K562 (cell line): ENCODE measurements at regions not wholly inside any gene's neighbourhood (a gene's known extent, or its start where the extent isn't known, plus 50 kb on each side); places are given as distances from the start of the nearest gene placed in this dataset.

ENCODE experiments used
- ATAC-seq: fragments of 200-7000 bp; cut with Tn5 transposase; 3 replicates; pipeline ENCODE4 v1.9.1; 2020; ENCODE audit warnings: moderate library complexity
- BruUV-seq: library from RNA; stranded (reverse); fragments of 400-500 nt; replicated peaks from 2 replicates; lab custom pipeline; 2021; lab: Mats Ljungman, UMichigan
- CTCF ChIA-PET: fragments of 300-600 bp; formaldehyde crosslinking; extraction: SDS; loops from one replicate; lab custom pipeline; 2021; ENCODE audit warnings: low intra/inter-chr PET ratio; lab: Yijun Ruan, JAX
- POLR2A ChIA-PET: fragments of 300-600, 350-650 bp; sonication (Branson Sonifier 250); formaldehyde crosslinking; extraction: SDS; loops from one replicate; lab custom pipeline; 2021; ENCODE audit warnings: antibody characterized with exemption, inconsistent platforms; lab: Yijun Ruan, JAX
- DNase-seq, 4 experiments: peaks; one replicate each; pipeline versions ENCODE4 v3.0.0 to v3.0.0-alpha.2; 2011 to 2018; ENCODE audit warnings: low spot score in 3 of 4, mixed read lengths in 3 of 4; ENCODE audit errors: extremely low read depth in 1 of 4
- FAIRE-seq: peaks from 2 replicates; lab custom pipeline; 2011; peaks lifted over from hg19 to GRCh38; lab: Jason Lieb, UNC
- H2AFZ ChIP-seq: 2 replicates; pipeline ENCODE4 v1.6.0; 2011; ENCODE audit warnings: low read depth, low read length, control low read depth, inconsistent platforms
- H3K27ac ChIP-seq: fragments of 200-600 bp; 3 replicates; pipeline ENCODE4 v1.8.0; 2011; ENCODE audit warnings: low read depth, mild to moderate bottlenecking, control low read depth, inconsistent platforms, low read length, moderate library complexity, mixed read lengths; ENCODE audit errors: extremely low read depth
- H3K27me3 ChIP-seq, 2 experiments: fragments of 300-600 bp in 1 of 2; 2 replicates in 1 of 2; 3 replicates in 1 of 2; pipeline versions ENCODE4 v1.6.0 to v1.8.0; 2011; ENCODE audit warnings: inconsistent platforms in 2 of 2, low read length in 2 of 2, mild to moderate bottlenecking in 1 of 2, mixed read lengths in 1 of 2, moderate library complexity in 1 of 2; ENCODE audit not compliant: control insufficient read depth in 2 of 2, insufficient read depth in 2 of 2
- H3K36me3 ChIP-seq: fragments of 300-600 bp; 3 replicates; pipeline ENCODE4 v1.8.0; 2011; ENCODE audit warnings: mild to moderate bottlenecking, low read length, inconsistent platforms; ENCODE audit not compliant: control insufficient read depth, insufficient read depth
- H3K4me1 ChIP-seq, 2 experiments: fragments of 200-600 bp in 1 of 2; replicated peaks in 1 of 2; 2 replicates in 1 of 2; 3 replicates in 1 of 2; pipeline versions ENCODE4 v1.5.1 to v1.8.0; 2011; ENCODE audit warnings: inconsistent platforms in 2 of 2, low read length in 2 of 2, mild to moderate bottlenecking in 1 of 2, mixed read lengths in 1 of 2, moderate library complexity in 1 of 2; ENCODE audit not compliant: control insufficient read depth in 2 of 2, insufficient read depth in 2 of 2
- H3K4me2 ChIP-seq: 2 replicates; pipeline ENCODE4 v1.6.1; 2011; ENCODE audit warnings: low read length, control low read depth, inconsistent platforms, mixed read lengths; ENCODE audit not compliant: insufficient read depth
- H3K4me3 ChIP-seq: fragments of 200-600 bp; sonication (generic), shearing (Covaris generic); 2 replicates; pipeline ENCODE4 v1.5.1; 2016; ENCODE audit warnings: control low read depth, inconsistent platforms
- H3K79me2 ChIP-seq: fragments of 200-600 bp; 3 replicates; pipeline ENCODE4 v1.8.0; 2011; ENCODE audit warnings: low read length, inconsistent platforms; ENCODE audit not compliant: control insufficient read depth, insufficient read depth
- H3K9ac ChIP-seq, 2 experiments: 2 replicates each; pipeline versions ENCODE4 v1.6.0 to v1.6.1; 2011; ENCODE audit warnings: low read depth in 2 of 2, low read length in 2 of 2, control low read depth in 1 of 2, inconsistent platforms in 1 of 2, mild to moderate bottlenecking in 1 of 2, mixed read lengths in 1 of 2; ENCODE audit not compliant: insufficient read depth in 1 of 2
- H3K9me1 ChIP-seq: one replicate; pipeline ENCODE4 v1.6.0; 2011; ENCODE audit warnings: inconsistent platforms, mild to moderate bottlenecking, low read length, moderate library complexity; ENCODE audit not compliant: control insufficient read depth, insufficient read depth
- H3K9me3 ChIP-seq: replicated peaks from 2 replicates; pipeline ENCODE4 v1.5.1; 2011; ENCODE audit warnings: low read depth, low read length, inconsistent platforms; ENCODE audit not compliant: control insufficient read depth, insufficient read depth
- H4K20me1 ChIP-seq: replicated peaks from 2 replicates; pipeline ENCODE4 v1.6.1; 2011; ENCODE audit warnings: low read length, inconsistent platforms, mixed read lengths; ENCODE audit not compliant: control insufficient read depth, insufficient read depth
- CBX5 ChIP-seq: IDR thresholded peaks from 2 replicates; pipeline ENCODE4 v1.6.1; 2014; ENCODE audit warnings: low read depth, borderline replicate concordance
- CHD1 ChIP-seq: fragments of 200-600 bp; sonication (generic); IDR thresholded peaks from one replicate; pipeline ENCODE4 v1.6.1; 2012; ENCODE audit warnings: mild to moderate bottlenecking, moderate library complexity, low read length, inconsistent platforms
- CXXC5 ChIP-seq: fragments of 250-450 bp; sonication (Bioruptor Pico); IDR thresholded peaks from 2 replicates; pipeline ENCODE4 v1.8.0; 2022; ENCODE audit warnings: inconsistent platforms, mild to moderate bottlenecking, moderate library complexity
- FOXK2 ChIP-seq, 2 experiments: fragments of 450-650 bp; IDR thresholded peaks in 1 of 2; conservative IDR thresholded peaks in 1 of 2; 2 replicates each; pipeline ENCODE4 v1.6.1; 2016; ENCODE audit warnings: low read depth in 2 of 2, mild to moderate bottlenecking in 1 of 2
- HDAC6 ChIP-seq: IDR thresholded peaks from 2 replicates; pipeline ENCODE4 v1.6.1; 2012; ENCODE audit warnings: low read depth, mild to moderate bottlenecking, control low read depth, inconsistent platforms, low read length, moderate library complexity
- MYBL2 ChIP-seq, 2 experiments: fragments of 450-650 bp in 1 of 2; sonication (generic) in 1 of 2; formaldehyde crosslinking in 1 of 2; IDR thresholded peaks; 2 replicates each; pipeline versions ENCODE4 v1.6.1 to v1.8.1; 2017 to 2022; ENCODE audit warnings: borderline replicate concordance in 1 of 2, inconsistent platforms in 1 of 2, low read depth in 1 of 2, mild to moderate bottlenecking in 1 of 2, missing genetic modification reagents in 1 of 2, moderate library complexity in 1 of 2
- ZNF311 ChIP-seq: fragments of 250-450 bp; sonication (Bioruptor Pico); IDR thresholded peaks from 2 replicates; pipeline ENCODE4 v1.4.0; 2020; ENCODE audit warnings: mild to moderate bottlenecking, moderate library complexity
- WGBS: fragments of 100-300 bp; shearing (Covaris generic); methylation state at CpG from one replicate; pipeline ENCODE4 v1.1.6; 2016; ENCODE audit warnings: low coverage, mixed read lengths; ENCODE audit not compliant: insufficient coverage; ENCODE audit errors: missing lambda C conversion rate; 5-methylcytosine and 5-hydroxymethylcytosine counted together
- in situ Hi-C: fragments of 300-500 bp; cut with MboI; formaldehyde crosslinking; loops from 4 replicates; pipeline ENCODE4 v1.15.0; 2018; ENCODE audit warnings: inconsistent platforms, mixed read lengths
- intact Hi-C: fragments of 100-400 bp; cut with micrococcal nuclease; formaldehyde crosslinking; loops from 2 replicates; pipeline ENCODE4 v1.14.2; 2022
- TF ChIP-seq, protein P1 (sequence below): fragments of 450-650 bp; IDR thresholded peaks from 2 replicates; pipeline ENCODE4 v1.6.1; 2016; ENCODE audit warnings: missing biosample characterization, missing genetic modification characterization
- TF ChIP-seq, protein P2 (sequence below), 2 experiments: fragments of 200-800 bp in 1 of 2; sonication (Bioruptor generic) in 1 of 2; sonication (generic) in 1 of 2; formaldehyde crosslinking in 1 of 2; IDR thresholded peaks in 1 of 2; conservative IDR thresholded peaks in 1 of 2; 2 replicates each; pipeline versions ENCODE4 v1.5.0 to v1.6.1; 2016 to 2020; ENCODE audit warnings: missing compliant biosample characterization in 1 of 2, missing genetic modification characterization in 1 of 2, missing genetic modification reagents in 1 of 2
- TF ChIP-seq, protein P3 (sequence below): sonication (generic); formaldehyde crosslinking; IDR thresholded peaks from 2 replicates; pipeline ENCODE4 v1.8.0; 2023; ENCODE audit warnings: mild to moderate bottlenecking, missing genetic modification reagents

DNA sequence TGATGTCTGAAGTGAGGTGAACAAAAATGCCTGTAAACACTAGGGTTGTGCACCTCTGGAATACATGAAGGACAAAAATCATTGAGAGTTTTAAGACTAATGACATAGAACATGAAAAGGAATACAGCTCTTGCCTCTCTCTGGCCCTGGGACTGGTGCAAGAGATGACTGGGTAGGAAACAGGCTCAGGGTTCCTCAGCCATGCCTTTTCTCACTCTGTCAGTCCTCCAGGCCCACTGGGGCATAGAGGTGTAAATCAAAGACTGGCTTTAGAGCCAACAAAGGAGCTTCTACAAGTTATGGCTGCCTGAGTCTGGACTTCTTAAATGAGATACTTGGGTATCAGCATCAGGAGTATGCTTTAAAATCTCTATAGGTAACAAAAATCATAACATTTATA, 554.7 kb upstream of the KCNMB2 start:
- Histone ChIP-seq H3K4me2 (no peak overlapping the region), H4K20me1 (no peaks in the 10 kb centered on the region), H3K27ac (no peak overlapping the region), H3K4me3 (no peak overlapping the region), H3K4me1 (no peaks in the 10 kb centered on the region), H3K79me2 (no peaks in the 10 kb centered on the region), H2AFZ (no peak overlapping the region), H3K9me3 (no peaks in the 10 kb centered on the region), H3K27me3 (no peaks in the 10 kb centered on the region), H3K9ac (no peak overlapping the region), H3K9me1 (no peaks in the 10 kb centered on the region), H3K36me3 (no peaks in the 10 kb centered on the region)
- FAIRE-seq (no peak), DNase-seq (no peak), ATAC-seq (no peak)
- POLR2A ChIA-PET = no interaction called here
- in situ Hi-C loops (no loop called here), intact Hi-C loops (no loop called here)
- no TSS peak for BruUV-seq
- no peak for TF ChIP-seq MYBL2 (IDR thresholded peaks at IDR 0.05; ENCODE audit: low read depth)
- no peak for TF ChIP-seq MYBL2 (CRISPR knock-in tag; IDR thresholded peaks at IDR 0.05; ENCODE audit: borderline replicate concordance)
- TF ChIP-seq HDAC6 = no peak
- no peak for TF ChIP-seq CHD1
- CTCF ChIA-PET = no interaction called here

DNA sequence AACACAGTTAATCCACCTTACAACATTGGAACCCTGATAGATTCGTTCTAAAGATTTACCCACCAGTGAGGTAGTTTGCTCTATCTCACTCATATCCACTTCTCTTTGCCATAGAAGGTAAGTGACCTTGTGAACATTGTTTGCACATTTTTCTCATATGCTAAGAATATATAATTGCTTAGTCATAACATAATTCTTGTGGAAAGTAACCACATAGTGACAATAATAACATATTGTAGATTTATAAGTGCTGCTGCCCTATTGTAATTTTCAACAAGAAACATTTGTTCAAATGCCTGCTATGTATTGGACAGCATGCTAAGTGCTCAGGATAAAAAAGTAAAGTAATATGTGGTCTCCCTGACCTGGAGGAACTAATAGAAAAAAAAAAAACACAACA, 554.2 kb upstream of the KCNMB2 start:
- no TSS peak for BruUV-seq
- Histone ChIP-seq H3K9me3 (no peaks in the 10 kb centered on the region), H3K9me1 (no peaks in the 10 kb centered on the region), H3K4me2 (no peak overlapping the region), H3K4me1 (no peaks in the 10 kb centered on the region), H3K36me3 (no peaks in the 10 kb centered on the region), H3K4me3 (no peak overlapping the region), H2AFZ (no peak overlapping the region), H3K27me3 (no peaks in the 10 kb centered on the region), H4K20me1 (no peaks in the 10 kb centered on the region), H3K9ac (no peak overlapping the region), H3K79me2 (no peaks in the 10 kb centered on the region), H3K27ac (no peak overlapping the region)
- no peak for FAIRE-seq
- CTCF ChIA-PET = no interaction called here
- POLR2A ChIA-PET = no interaction called here
- in situ Hi-C loops (no loop called here), intact Hi-C loops (no loop called here)
- WGBS = 0% methylated on average over 1 of the region's 1 CpG
- DNase-seq = no peak
- no peak for ATAC-seq
- TF ChIP-seq CXXC5 (CRISPR knock-in tag) = no peak
- TF ChIP-seq, protein P1, sequence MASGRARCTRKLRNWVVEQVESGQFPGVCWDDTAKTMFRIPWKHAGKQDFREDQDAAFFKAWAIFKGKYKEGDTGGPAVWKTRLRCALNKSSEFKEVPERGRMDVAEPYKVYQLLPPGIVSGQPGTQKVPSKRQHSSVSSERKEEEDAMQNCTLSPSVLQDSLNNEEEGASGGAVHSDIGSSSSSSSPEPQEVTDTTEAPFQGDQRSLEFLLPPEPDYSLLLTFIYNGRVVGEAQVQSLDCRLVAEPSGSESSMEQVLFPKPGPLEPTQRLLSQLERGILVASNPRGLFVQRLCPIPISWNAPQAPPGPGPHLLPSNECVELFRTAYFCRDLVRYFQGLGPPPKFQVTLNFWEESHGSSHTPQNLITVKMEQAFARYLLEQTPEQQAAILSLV (tag) = no peak
- no peak for TF ChIP-seq CBX5
- TF ChIP-seq, protein P2, sequence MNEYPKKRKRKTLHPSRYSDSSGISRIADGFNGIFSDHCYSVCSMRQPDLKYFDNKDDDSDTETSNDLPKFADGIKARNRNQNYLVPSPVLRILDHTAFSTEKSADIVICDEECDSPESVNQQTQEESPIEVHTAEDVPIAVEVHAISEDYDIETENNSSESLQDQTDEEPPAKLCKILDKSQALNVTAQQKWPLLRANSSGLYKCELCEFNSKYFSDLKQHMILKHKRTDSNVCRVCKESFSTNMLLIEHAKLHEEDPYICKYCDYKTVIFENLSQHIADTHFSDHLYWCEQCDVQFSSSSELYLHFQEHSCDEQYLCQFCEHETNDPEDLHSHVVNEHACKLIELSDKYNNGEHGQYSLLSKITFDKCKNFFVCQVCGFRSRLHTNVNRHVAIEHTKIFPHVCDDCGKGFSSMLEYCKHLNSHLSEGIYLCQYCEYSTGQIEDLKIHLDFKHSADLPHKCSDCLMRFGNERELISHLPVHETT (CRISPR knock-in tag; conservative IDR thresholded peaks at IDR 0.05 in 1 of 2, IDR thresholded peaks at IDR 0.05 in 1 of 2) = no peak
- TF ChIP-seq ZNF311 = no peak
- TF ChIP-seq, protein P3, sequence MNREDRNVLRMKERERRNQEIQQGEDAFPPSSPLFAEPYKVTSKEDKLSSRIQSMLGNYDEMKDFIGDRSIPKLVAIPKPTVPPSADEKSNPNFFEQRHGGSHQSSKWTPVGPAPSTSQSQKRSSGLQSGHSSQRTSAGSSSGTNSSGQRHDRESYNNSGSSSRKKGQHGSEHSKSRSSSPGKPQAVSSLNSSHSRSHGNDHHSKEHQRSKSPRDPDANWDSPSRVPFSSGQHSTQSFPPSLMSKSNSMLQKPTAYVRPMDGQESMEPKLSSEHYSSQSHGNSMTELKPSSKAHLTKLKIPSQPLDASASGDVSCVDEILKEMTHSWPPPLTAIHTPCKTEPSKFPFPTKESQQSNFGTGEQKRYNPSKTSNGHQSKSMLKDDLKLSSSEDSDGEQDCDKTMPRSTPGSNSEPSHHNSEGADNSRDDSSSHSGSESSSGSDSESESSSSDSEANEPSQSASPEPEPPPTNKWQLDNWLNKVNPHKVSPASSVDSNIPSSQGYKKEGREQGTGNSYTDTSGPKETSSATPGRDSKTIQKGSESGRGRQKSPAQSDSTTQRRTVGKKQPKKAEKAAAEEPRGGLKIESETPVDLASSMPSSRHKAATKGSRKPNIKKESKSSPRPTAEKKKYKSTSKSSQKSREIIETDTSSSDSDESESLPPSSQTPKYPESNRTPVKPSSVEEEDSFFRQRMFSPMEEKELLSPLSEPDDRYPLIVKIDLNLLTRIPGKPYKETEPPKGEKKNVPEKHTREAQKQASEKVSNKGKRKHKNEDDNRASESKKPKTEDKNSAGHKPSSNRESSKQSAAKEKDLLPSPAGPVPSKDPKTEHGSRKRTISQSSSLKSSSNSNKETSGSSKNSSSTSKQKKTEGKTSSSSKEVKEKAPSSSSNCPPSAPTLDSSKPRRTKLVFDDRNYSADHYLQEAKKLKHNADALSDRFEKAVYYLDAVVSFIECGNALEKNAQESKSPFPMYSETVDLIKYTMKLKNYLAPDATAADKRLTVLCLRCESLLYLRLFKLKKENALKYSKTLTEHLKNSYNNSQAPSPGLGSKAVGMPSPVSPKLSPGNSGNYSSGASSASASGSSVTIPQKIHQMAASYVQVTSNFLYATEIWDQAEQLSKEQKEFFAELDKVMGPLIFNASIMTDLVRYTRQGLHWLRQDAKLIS (CRISPR knock-in tag) = no peak
- no peak for TF ChIP-seq FOXK2 (conservative IDR thresholded peaks at IDR 0.05 in 1 of 2, IDR thresholded peaks at IDR 0.05 in 1 of 2; ENCODE audit: low read depth in 2 of 2)
